NCI-H2227 (cell line): ENCODE measurements at regions not wholly inside any gene's neighbourhood (a gene's known extent, or its start where the extent isn't known, plus 50 kb on each side); places are given as distances from the start of the nearest gene placed in this dataset.

Experiments
- DNase-seq: peaks from one replicate; lab custom pipeline; 2025; ENCODE audit not compliant: unreplicated experiment; lab: John Stamatoyannopoulos, UW

DNA sequence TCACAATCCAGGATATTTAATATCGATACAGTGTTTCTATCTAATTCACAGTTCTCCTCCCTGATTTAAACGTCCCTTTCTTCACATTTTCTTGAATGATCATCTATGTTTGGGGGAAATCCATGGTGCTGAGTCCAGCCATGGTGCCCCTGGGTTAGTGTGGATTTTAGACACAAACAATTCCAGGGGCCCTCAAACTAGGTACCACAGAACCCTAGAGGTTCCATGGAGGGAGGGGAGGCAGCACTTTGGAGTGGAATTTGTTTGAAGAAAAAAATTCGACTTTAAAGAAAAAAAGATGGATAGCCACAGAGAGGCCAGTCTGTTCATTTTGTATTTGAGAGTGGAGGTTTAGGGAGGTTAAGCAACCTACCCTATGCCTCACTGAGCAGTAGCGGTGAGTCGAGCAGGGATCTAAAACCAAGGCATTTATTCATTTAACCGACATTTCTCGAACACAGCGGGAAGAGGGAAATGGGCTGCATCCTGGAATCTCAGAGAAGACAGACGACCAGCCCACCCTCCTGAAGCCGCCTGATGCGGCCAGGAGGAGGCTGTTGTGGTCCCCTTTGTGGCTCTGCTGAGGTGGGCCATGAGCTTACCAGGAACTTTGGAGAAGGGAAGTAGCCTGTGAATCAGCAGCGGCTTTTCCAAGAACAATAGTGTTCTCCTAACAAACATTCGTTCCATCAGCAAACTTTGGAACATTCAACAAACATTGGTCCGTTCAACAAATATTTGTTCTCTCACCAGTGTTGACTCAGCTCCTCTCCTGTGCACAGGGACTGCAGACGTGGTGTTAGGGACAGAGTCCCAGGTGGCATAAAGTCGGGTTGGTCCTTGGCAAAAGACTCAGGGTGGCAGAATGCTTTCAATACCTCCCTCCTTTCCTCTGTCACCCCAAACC lies 103.5 kb upstream of the ZBTB40 start:
- no peak for DNase-seq

DNA sequence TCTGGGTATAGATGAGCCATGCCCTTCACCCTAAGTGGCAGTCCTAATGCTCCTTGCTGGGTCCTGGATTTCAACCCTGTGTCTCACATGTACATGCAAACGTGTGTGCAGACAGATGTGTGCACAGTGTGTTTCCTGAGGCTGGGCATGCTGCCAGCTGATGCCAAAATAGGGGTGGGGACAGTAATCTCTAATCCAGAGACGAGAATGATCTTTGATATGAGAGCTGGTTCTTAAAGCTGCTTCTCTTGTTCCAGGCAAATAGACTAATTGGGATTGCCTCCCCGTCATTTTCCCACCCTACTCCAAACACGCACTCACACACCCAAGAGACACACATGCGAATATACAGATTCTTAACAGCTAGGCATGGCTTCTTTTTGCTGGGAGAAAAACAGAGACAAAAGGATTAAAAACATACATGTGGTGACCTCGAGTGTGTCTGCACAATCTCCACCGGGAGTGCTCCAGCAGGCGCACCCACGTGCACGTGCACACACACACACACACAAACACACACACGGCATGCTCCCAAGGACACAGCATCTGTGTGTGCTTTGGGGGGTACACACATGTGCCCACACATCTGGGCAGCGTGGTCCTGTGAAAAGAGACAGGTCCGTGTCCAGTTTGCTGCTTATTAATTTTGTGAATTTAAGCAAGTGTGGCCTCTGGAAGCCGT lies 102.1 kb upstream of the ZBTB40 start:
- DNase-seq, result peak; percentile 63

DNA sequence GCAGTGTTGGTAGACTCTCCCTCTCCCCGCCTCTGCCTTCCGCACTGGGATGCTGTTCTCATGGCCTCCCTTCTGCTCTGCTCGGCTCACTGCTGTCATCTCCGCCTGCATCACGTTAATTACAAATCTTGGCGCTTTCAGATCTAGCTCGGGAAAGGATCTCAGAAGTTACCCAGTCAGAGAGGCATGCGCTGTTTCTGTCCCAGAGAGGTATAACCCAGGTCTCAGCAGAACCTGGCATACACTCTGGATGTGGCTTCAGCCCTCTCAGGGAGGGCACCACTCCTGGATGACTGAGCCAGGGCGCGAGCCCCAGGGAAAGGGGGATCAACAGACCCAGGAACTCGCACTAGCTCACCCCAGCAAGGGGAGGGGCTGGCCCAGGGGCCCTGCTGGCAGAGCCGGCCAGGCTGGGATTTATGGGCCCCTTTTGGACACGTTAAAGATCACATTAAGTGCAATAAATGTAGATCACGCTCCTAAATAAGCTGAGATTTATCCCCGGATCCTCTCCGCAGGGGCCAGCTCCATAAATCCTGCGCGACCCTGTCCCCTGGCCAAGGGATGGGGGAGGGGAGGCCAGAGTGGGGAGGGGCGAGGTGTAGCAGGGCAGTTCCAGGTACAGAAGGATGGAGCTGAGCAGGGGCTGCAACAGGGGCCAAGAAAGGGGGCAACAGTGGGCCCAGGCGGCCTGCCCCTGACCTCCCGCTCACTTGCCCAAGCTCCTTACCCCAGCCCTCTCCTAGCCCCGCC lies 101.3 kb upstream of the ZBTB40 start:
- DNase-seq, result peak; percentile 84

DNA sequence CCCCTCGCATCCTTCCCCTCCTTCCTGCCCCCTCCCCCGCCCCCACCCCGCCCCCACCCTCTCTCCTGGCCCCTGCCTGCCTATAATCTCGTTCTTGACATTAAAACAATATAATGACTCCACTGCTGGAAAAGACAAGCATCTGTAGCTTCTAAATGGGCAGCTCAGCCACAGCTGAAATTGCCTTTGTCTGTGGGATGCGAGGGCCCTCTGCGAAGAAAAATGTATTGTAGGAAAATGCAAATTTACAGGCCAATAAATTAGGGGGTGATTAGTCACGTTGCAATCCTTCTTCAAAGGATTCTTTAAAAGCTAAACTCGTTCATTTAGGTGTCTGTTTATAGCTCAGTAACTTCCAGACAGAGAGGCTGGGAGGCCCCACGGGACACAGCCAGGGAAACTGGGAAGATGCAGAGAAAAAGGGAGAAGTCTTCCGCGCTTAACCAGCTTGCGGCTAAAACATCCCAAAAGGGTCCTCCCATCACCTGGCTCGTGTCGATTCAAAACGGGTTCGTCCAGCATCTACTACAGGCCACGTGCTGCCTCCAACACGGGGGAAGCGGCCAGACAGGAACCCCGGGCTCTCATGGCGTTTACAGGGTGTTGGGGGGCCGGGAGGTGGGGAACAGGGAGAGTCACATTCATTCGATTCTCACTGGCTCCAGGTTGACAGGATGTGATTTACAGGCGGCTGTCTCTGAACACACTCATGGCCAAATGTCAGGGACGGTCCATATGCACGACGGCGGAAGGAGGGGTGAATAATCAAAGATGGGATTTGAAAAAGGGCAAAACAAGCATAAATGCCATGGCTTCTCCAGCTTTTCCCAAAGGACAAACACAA lies 100.5 kb upstream of the ZBTB40 start:
- peak; percentile 82 for DNase-seq

DNA sequence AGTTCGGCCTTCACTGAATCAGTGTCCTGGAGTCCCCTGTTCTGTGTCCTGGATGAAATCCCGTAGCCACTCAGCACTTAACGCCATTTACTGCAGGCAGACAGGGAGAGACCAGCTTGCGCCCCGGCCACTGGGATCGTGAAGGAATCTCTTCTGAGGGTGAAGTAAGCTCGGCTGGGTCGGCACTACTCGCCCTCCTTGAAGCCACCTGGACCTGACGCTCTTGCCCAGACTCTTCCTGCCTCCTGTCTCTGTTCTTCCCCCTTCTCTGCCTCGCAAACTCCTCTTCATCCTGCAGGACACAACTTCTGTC lies 99.9 kb upstream of the ZBTB40 start:
- DNase-seq, result peak; percentile 50

DNA sequence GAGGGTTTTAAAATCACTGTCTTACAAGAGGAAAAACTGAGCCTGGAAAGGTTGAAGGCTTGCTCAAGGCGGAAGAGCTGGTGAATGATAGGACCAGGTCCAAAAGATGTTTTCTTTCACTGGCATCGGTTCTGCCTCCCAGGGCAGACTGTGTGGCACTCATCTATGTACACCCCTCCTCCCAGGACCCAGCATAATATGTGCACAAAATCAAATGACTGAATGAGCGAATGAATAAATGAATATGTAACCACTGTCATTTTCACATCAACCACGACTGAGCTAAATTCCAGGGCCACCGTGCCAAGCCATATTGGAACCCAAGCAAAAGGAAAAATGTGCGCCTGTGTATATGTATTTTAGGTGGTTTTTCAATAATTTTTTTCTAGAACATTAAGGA lies 99.3 kb upstream of the ZBTB40 start:
- DNase-seq, result no peak

DNA sequence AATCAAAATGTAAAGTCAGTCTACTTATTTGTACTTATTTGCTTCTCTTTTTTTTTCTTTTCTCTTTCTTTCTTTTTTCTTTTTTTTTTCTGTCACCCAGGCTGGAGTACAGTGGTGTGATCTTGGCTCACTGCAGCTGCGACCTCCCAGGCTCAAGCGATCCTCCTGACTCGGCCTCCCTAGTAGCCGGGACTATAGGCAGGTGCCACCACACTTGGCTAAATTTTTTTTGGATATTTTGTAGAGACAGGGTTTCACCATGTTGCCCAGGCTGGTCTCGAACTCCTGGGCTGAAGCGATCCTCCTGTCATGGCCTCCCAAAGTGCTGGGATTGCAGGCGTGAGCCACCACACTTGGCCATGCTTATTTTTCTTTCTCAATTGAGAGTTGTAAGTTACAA lies 98.8 kb upstream of the ZBTB40 start:
- DNase-seq, result no peak

DNA sequence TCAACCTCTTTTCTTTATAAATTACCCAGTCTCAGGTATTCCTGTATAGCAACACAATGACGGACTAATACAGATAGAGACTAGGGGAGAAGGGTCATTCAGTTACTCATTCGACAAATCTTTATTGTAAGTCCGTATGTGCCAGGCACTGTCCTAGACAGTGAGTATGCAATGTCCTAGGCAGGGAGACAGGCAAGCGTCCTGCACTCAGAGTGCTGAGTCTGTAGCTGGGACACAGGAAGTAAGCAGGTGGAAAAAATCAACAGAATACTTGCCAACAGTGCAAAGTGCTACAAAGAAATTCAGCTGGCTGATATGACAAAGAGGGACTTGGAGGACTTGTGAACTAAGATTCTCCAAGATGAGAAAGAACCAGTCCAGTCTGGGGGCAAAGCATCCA lies 92.2 kb upstream of the ZBTB40 start:
- DNase-seq, result no peak

DNA sequence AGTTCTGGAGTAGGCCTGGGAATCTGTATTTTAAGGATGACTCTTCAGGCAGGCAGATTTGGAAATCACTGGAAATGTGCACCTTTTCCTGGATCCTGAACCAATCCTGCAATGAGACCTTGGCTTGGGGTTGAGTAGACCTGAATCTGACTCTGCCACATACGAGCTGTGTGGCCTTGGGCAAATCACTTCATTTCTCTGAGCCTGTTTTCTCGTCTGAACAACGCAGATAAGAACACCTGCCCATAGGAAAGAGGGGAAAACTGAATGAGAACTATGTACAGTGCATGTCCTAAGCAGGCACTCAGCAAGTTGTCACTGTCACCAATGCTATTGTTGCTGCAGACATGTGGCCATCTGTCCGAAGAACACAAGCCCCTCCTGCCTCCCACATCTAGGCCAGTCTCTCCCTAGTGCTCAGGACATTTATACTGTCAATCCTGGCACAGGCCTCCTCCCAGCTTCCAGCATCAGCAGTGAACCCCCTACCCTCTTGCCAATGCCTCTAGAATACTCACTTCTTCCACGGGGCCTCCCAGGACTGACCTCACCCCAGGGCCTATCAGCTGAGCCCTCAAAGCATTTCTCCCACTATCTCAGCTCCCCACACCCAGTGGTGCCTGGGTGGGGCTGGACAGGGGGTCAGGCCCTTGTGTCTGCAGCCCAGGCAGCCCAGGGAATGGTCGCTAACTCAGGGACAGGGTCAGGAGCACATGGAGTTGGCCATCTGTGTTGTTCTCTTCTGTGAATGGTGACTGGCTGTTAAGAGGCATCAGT lies 88.8 kb upstream of the ZBTB40 start:
- no peak for DNase-seq

DNA sequence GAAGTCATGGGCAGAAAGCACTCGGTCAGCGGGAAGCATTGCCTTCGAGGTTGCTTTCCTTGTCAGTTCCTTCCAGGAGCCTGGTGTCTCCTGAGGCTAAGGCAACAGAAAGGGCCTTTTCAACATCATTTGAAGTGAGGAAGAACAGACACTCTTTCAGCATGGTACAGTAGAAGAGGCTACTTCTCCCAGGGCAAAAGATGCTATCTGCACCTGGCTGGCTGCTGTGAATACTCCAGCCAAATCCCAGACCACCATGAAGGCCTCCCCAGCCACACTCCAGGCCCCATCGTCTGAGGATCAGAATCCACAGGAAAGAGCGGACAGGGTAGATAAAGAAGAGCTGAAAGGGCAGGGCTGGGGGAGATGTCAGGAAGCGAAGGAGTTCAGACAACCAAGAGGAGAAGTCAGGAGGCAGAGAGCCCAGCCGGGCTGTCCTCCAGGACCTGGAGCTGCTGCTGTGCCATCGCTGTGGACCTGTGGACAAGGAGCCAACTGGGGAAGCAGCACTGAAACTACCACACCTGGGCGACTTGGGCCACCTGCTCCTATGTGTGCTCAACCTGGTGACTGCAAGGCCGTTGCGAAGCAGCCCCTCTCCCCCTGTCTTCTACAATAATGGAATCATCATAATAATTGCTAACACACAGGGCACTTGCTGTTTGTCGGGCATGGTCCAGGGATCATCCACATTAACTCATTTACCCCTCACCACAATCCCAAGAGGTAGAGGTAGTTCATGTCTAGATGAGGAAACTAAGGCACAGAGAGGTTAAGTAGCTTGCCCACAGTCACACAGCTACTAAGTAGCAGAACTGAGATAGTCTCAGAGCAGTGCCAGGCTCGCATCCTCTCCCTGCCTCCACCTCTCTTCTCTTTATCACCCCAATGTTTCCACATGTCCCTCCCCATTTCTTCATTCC lies 88.0 kb upstream of the ZBTB40 start:
- no peak for DNase-seq

DNA sequence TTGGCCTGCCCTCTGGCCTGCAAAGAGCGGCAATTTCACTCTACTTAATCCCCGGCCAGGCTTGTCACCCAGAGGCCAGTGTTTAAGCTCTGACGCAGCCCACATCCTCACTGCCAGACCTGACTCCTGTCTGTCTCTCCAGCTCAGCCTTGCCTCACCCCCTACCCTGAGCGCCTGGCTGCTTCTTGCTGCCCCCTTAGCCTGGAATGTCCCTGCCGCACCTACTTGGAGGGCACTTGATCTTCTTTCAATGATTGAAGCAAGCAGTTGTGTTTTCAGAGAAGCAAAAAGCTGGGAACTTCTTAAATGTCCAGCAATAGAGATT lies 87.4 kb upstream of the ZBTB40 start:
- no peak for DNase-seq

DNA sequence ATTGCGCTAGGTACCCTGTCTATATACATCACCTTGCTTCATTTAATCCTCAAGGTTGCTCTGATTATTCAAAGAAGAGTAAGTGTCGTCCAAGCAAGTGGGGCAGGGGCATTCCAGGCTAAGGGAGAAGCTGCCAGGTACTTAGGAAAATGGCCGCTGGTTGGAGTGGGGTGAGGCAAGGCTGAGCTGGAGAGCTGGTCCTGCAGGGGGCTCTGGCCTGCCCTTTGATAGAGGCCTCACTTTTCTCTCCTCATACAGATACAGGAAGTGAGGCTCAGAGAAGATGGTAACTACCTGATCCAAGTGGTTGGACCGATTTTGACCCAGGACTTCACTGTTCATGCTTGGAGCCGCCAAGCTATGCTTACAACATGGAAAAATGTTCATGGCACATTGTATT lies 86.9 kb upstream of the ZBTB40 start:
- no peak for DNase-seq

DNA sequence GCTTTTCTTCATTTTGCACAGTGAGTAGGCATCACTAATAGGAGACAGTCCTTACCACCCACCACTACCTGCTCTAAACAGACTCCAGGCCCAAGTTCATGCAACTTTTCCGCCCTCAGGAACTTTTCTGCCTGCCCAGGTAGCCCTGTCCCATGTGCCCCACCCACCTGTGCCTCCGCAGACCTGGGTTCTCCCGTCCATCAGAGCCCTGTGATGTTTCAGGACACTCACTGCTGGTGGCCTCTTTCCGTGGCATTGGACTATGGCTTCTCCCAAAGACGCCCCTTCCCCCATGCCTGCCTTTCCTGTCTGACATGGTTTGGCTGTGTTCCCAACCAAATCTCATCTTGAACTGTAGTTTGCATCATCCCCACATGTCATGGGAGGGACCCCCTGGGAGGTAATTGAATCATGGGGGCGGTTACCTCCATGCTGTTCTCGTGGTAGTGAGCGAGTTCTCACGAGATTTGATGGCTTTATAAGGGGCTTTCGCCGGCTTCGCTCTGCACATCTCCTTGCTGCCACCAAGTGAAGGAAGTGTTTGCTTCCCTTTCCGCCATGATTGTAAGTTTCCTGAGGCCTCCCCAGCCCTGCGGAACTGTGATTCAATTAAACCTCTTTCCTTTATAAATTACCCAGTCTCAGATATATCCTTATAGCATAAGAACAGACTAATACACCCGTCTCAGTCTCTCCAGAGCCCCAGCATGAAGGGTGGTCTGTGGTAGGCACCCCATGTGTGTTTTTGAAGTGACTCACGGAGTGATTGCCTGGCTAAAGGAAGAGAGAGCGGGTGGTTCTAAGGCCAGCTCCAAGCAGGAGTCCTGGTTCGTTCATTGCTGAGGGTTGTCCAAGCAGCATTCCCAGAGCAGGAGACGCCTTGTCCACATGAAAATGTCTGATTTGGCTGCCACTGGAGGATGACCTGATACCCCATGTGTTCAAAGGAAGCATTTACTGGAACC lies 86.0 kb upstream of the ZBTB40 start:
- DNase-seq, result no peak

DNA sequence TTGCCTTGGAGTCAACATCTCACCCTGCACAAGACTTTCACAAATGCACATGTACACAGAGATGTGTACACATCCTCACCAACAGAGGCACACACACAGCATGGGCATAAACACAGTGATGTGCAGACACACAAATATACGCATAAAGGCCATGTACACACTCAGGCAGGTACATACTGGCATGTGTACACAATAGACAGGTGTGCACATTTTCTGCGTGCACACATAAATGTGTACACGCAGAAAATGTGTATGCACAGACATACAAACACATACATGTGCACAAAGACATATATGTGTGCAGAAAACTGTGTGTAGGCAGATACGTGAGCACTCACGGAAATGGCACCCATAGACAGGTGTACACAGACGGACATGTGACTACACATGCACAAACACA lies 85.3 kb upstream of the ZBTB40 start:
- DNase-seq, result no peak

DNA sequence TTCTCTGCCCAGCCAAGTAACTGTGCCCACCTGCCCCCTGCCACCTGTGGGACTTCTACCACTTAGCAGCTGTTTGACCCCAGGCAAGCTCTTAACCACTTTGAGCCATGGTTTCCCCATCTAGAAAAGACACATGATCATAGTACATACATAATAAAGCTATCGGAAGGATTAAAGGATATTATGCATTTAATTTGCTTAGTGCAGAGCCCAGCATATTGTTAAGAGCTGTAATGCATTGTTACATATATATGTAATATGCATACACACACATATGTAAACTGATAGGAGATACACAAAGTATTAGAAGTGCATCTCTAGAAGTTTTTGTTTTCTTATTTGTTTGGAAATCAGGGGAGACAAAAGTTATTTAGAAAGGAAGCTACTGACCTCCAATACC lies 83.5 kb upstream of the ZBTB40 start:
- DNase-seq, result no peak

DNA sequence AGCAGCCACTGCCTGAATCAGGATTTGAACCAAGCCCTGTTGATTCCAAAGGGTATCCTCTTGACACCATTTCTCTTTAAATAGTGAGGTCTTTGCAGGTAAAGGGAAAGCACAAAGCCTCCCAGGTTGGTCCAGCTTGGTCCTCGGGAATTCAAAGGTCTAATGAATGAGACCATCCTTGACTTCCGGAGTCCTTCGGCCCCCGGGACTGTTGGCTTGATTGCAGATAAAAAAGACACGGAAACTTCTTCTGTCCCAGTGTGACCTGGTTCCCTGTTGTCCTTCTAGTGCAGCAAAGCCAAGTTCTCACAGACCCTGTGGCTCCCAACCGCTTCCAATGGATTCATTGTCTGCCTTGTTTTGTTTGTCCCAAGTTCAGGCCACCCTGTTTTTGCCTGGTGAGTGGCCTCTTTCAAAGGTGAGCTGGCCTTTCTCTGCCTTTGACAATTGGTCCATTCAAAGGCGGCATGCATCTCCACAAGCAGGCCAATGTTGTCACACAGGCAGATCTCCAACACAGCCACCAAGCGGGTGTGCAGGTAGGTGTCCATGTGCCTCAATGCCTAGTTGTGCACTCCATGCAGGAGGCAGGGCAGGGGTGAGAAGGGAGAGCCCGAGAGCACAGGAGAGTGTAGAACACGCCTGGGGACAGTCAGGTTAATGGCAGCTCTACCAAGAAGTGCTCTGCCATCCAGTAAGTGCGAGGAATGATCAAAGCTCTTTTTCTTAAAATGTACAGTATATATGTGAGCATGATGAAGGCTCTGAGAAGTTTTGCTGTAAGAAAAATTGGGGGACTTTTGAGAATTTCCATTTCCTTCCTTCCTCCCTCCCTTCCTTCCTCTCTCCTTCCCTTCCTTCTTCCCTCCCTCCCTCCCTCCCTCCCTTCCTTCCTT lies 82.1 kb upstream of the ZBTB40 start:
- no peak for DNase-seq

DNA sequence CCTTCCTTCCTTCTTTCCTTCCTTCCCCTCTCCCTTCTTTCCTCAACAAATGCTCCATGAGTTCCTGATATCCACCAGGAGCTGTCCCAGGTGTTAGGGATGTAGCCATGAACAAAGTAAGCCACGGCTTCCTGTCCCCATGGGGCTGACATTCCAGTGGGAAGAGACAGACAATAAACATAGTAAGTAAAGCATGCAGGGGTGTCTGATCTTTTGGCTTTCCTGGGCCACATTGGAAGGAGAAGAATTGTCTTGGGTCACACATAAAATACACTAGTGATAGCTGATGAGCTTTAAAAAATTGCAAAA lies 81.5 kb upstream of the ZBTB40 start:
- DNase-seq, result no peak
